Erythroblast (primary cell): ENCODE measurements at regions not wholly inside any gene's neighbourhood (a gene's known extent, or its start where the extent isn't known, plus 50 kb on each side); places are given as distances from the start of the nearest gene placed in this dataset.

Experiments used
- GATA1 ChIP-seq: IDR thresholded peaks from 2 replicates; pipeline ENCODE4 v1.6.1; 2011; ENCODE audit warnings: low read depth, mild to moderate bottlenecking, control low read depth, low read length, moderate library complexity
- POLR2A ChIP-seq: IDR thresholded peaks from 2 replicates; pipeline ENCODE4 v1.6.1; 2011; ENCODE audit warnings: mild to moderate bottlenecking, low read length

DNA sequence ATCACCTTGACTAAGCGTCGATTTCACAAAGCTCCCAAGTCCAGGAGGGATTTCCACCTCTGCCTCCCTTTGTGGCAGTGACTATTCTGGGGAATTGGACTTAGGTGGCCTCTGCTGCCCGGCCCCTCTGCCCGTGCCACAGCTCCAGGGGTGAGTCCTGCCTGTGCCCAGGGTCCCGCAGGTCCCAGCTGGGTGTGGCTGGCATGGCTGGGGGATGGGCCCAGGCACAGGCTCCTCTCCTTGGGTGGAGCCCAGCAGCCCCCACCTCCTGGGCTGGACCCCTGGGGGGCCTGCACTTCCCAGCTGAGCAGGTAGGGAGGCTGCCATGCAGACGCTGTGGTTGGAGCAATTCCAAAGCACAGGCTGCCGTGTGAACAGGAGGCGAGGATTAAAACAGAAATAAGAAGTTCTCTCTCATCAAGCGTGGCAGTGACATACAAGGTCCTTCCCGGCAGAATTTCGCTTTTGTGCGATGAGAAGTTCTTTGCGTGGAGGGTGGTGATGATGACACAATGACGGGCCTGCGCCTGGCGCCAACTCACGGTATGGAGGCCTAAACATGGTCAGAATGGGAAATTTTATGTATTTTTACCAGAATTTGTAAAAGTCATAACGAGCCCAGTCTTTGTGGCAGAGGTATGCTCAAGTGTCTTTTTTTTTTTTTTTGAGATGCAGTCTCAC lies 107.3 kb downstream of the BRD1 start:
- TF ChIP-seq POLR2A: no peak
- no peak for TF ChIP-seq GATA1
